ENCODE measurements at regions not wholly inside any gene's neighbourhood (a gene's known extent, or its start where the extent isn't known, plus 50 kb on each side); places are given as distances from the start of the nearest gene placed in this dataset.
"Not testable (repeated sequence)": the region's sequence is repeated elsewhere in the genome, so short reads cannot be mapped to it uniquely, and the experiment has no call there.

DNA sequence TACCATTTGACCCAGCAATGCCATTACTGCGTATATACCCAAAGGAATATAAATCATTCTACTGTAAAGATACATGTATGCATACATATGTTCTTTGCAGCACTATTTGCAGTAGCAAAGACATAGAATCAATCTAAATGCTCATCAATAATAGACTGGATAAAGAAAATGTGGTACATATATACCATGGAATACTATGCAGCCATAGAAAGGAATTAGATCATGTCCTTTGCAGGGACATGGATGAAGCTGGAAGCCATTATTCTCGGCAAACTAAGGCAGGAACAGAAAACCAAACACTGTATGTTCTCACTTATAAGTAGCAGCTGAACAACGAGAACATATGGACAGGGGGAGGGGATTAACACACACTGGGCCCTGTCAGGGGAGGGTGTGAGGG is 54.8 kb upstream of the ZNF30 start:
- FAIRE-seq, result peak; percentile 88
- not testable (repeated sequence) for DNase-seq (ENCODE audit: insufficient read length, low spot score)

DNA sequence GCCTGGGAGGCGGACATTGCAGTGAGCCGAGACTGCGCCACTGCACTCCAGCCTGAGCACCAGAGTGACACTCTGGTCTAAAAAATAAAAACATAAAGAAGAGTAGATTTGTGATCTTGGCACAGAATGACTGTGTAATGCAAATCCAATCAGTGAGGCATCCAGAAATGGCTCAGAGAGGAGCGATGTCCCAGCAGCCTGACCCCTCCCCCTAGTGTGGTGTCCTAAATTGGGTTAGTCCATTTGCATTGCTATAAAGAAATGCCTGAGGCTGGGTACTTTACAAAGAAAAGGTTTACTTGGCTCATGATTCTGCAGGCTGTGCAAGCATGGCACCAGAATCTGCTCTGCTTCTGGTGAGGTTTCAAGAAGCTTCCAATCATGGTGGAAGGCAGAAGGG is 59.1 kb upstream of the ZNF30 start:
- DNase-seq (ENCODE audit: insufficient read length, low spot score) (no peak), FAIRE-seq (no peak)
- TF ChIP-seq, protein P1, sequence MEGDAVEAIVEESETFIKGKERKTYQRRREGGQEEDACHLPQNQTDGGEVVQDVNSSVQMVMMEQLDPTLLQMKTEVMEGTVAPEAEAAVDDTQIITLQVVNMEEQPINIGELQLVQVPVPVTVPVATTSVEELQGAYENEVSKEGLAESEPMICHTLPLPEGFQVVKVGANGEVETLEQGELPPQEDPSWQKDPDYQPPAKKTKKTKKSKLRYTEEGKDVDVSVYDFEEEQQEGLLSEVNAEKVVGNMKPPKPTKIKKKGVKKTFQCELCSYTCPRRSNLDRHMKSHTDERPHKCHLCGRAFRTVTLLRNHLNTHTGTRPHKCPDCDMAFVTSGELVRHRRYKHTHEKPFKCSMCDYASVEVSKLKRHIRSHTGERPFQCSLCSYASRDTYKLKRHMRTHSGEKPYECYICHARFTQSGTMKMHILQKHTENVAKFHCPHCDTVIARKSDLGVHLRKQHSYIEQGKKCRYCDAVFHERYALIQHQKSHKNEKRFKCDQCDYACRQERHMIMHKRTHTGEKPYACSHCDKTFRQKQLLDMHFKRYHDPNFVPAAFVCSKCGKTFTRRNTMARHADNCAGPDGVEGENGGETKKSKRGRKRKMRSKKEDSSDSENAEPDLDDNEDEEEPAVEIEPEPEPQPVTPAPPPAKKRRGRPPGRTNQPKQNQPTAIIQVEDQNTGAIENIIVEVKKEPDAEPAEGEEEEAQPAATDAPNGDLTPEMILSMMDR (IDR thresholded peaks at IDR 0.05; ENCODE audit: insufficient read depth, missing control alignments), result no peak

DNA sequence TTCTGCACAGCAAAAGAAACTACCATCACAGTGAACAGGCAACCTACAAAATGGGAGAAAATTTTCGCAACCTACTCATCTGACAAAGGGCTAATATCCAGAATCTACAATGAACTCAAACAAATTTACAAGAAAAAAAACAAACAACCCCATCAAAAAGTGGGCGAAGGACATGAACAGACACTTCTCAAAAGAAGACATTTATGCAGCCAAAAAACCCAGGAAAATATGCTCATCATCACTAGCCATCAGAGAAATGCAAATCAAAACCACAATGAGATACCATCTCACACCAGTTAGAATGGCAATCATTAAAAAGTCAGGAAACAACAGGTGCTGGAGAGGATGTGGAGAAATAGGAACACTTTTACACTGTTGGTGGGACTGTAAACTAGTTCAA is 61.5 kb upstream of the ZNF30 start:
- not testable (repeated sequence) for FAIRE-seq

DNA sequence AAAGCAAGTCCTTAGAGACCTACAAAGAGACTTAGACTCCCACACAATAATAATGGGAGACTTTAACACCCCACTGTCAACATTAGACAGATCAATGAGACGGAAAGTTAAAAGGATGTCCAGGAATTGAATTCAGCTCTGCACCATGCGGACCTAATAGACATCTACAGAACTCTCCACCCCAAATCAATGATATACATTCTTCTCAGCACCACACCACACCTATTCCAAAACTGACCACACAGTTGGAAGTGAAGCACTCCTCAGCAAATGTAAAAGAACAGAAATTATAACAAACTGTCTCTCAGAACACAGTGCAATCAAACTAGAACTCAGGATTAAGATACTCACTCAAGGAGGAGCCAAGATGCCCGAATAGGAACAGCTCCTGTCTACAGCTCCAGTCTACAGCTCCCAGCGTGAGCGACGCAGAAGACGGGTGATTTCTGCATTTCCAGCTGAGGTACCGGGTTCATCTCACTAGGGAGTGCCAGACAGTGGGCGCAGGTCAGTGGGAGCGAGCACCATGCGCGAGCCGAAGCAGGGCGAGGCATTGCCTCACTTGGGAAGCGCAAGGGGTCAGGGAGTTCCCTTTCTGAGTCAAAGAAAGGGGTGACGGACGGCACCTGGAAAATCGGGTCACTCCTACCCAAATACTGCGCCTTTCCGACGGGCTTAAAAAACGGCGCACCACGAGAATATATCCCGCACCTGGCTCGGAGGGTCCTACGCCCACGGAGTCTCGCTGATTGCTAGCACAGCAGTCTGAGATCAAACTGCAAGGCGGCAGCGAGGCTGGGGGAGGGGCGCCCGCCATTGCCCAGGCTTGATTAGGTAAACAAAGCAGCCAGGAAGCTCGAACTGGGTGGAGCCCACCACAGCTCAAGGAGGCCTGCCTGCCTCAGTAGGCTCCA is 66.6 kb upstream of the ZNF30 start:
- DNase-seq (ENCODE audit: insufficient read length, low spot score); FAIRE-seq: not testable (repeated sequence)

More for the DNA sequence above, 61.5 kb upstream of the ZNF30 start:
- DNase-seq (ENCODE audit: insufficient read length, low spot score), result not testable (repeated sequence)

DNA sequence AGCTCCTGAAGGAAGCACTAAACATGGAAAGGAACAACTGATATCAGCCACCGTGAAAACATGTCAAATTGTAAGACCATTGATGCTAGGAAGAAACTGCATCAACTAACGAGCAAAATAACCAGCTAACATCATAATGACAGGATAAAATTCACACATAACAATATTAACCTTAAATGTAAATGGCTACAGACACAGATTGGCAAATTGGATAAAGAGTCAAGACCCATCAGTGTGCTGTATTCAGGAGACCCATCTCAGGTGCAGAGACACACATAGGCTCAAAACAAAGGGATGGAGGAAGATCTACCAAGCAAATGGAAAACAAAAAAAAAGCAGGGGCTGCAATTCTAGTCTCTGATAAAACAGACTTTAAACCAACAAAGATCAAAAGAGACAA is 67.4 kb upstream of the ZNF30 start:
- not testable (repeated sequence) for DNase-seq (ENCODE audit: insufficient read length, low spot score); FAIRE-seq

DNA sequence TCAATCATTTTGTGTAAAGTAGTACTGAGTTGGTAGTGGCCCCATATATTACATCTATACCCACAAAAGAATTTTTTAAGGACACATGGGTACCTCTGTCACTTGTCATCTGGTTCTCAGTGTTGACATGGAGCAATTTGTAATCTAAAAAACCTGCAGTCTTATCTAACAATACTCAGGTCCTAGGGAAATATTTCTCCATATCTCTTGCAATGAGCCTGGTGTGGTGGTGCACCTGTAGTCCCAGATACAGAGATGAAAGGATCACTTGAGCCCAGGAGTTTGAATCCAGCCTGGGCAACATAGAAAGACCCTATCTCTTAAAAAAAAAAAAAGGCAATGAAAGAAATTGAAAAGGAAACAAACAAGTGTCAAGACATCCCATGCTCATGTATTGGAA is 70.7 kb upstream of the ZNF30 start:
- TF ChIP-seq, protein P1 (IDR thresholded peaks at IDR 0.05; ENCODE audit: insufficient read depth, missing control alignments), result no peak
- DNase-seq (ENCODE audit: insufficient read length, low spot score), result no peak
- no peak for FAIRE-seq

DNA sequence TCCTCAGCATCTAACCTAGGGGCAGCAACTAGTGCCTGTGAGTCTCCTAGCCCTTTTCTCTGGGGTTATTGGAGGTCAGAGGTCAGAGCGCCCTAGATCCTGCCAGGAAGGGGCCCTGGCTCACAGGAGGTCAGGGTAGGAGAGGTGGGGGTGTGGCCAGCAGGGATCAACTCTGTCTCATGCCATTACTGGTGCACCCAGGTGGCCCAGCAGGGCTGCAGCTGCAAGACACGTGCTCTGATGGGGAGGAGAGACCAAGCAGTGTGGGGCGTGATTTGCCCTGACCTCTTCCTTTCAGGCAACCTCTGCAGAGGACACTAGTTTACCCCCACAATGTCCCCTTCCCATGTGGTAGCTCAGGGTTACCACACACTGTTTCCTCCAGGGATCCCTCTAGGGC is 73.3 kb upstream of the ZNF30 start:
- DNase-seq (ENCODE audit: insufficient read length, low spot score) (no peak), FAIRE-seq (no peak)
- TF ChIP-seq, protein P1 (IDR thresholded peaks at IDR 0.05; ENCODE audit: insufficient read depth, missing control alignments), result no peak

DNA sequence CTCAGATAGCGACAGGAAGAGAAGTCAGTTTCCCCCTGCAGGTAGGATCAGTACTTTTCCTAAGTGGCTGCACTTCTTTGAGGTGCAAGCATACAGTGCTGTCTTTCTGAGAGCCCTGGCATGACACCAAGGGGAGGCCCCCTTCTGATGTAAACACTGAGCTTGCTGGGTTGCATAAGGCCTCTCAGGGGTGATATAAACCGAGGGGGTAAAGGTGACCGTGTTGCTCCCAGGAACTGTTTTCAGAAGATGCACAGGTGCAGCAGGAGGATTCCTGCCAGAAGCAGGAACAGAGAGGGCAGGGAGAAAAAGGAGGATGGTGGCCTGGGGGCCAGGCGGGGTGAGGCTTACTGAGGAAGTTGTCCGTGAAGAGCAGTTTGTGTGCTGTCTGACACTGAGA is 74.0 kb upstream of the ZNF30 start:
- no peak for FAIRE-seq
- DNase-seq (ENCODE audit: insufficient read length, low spot score), result no peak
- TF ChIP-seq, protein P1 (IDR thresholded peaks at IDR 0.05; ENCODE audit: insufficient read depth, missing control alignments), result no peak

DNA sequence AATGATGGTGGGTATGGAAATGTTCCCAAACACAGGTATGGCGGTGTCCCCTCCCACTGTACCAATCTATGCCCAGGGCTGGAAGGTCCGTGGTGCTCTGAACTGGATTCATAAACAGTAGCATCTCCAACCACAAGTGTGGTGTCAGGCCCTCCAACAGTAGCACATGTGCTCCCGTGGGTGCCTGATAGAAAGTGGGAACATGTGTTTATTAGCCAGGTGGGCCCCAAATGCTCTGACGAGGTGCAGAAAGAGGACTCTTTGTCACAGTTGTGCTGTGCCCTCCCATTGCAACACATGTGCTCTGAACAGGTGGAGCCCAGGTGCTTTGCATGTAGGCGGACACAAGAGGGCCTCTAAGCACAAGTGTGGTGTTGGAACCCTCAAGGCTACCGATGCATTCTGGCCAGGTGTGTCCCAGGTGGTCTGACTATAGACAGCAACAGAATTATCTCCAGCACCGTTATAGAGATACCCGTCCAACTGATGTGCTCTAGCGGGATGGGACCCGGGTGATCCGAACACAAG is 75.4 kb upstream of the ZNF30 start:
- DNase-seq (ENCODE audit: insufficient read length, low spot score), result no peak

More for the DNA sequence above, 75.4 kb upstream of the ZNF30 start:
- FAIRE-seq, result no peak
- TF ChIP-seq, protein P1 (IDR thresholded peaks at IDR 0.05; ENCODE audit: insufficient read depth, missing control alignments), result no peak

Measured in D721Med (cell line).